Prostate gland (tissue), 2 donors: ENCODE measurements at regions not wholly inside any gene's neighbourhood (a gene's known extent, or its start where the extent isn't known, plus 50 kb on each side); places are given as distances from the start of the nearest gene placed in this dataset.

Source experiments
- POLR2A ChIP-seq: fragments of 450-650 bp; IDR thresholded peaks from one replicate; pipeline ENCODE4 v1.6.1; 2016; ENCODE audit warnings: antibody characterized with exemption, mild to moderate bottlenecking
- TF ChIP-seq, protein P1 (sequence below), 4 experiments: fragments of 200-600 bp in 2 of 4; fragments of 450-650 bp in 2 of 4; sonication (generic) in 2 of 4; IDR thresholded peaks; 1 replicate in 3 of 4; 2 replicates in 1 of 4; pipeline ENCODE4 v1.5.1; 2016 to 2019; ENCODE audit warnings: antibody characterized with exemption in 4 of 4, mild to moderate bottlenecking in 2 of 4, moderate library complexity in 2 of 4

DNA sequence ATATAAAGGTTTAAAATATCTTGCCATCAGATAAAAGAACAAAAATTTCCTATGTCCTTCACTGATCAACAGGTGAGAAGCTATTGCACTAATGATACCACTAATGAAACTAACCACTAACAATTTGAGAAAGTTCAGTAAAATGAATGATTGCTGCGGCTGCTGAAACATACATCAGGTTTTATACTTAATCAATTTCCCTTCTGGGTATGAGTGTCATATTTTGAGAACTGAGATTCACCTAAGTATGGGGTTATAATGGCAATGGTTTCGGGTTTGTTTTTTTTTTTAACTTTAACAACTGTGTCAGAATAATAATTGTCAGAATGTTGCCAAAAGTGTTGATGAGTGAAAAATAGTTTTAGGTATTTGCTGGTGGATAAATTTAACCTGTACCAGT, 151.3 kb upstream of the SLC39A10 start:
- no peak for TF ChIP-seq POLR2A
- TF ChIP-seq, protein P1, sequence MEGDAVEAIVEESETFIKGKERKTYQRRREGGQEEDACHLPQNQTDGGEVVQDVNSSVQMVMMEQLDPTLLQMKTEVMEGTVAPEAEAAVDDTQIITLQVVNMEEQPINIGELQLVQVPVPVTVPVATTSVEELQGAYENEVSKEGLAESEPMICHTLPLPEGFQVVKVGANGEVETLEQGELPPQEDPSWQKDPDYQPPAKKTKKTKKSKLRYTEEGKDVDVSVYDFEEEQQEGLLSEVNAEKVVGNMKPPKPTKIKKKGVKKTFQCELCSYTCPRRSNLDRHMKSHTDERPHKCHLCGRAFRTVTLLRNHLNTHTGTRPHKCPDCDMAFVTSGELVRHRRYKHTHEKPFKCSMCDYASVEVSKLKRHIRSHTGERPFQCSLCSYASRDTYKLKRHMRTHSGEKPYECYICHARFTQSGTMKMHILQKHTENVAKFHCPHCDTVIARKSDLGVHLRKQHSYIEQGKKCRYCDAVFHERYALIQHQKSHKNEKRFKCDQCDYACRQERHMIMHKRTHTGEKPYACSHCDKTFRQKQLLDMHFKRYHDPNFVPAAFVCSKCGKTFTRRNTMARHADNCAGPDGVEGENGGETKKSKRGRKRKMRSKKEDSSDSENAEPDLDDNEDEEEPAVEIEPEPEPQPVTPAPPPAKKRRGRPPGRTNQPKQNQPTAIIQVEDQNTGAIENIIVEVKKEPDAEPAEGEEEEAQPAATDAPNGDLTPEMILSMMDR (IDR thresholded peaks at IDR 0.05), result no peak
